ENCODE measurements at regions not wholly inside any gene's neighbourhood (a gene's known extent, or its start where the extent isn't known, plus 50 kb on each side); places are given as distances from the start of the nearest gene placed in this dataset.

- no peak for TF ChIP-seq POLR2AphosphoS5 (IDR thresholded peaks at IDR 0.05; ENCODE audit: low read depth, low read length)
- TF ChIP-seq POLR2A (IDR thresholded peaks at IDR 0.05; ENCODE audit: low read depth, low read length) = no peak
Measured at GRCh38 chr1:217196616-217197015, 434.3 kb downstream of the GPATCH2 start.

All from GM12891 (cell line).